ENCODE measurements at regions not wholly inside any gene's neighbourhood (a gene's known extent, or its start where the extent isn't known, plus 50 kb on each side); places are given as distances from the start of the nearest gene placed in this dataset.

DNA sequence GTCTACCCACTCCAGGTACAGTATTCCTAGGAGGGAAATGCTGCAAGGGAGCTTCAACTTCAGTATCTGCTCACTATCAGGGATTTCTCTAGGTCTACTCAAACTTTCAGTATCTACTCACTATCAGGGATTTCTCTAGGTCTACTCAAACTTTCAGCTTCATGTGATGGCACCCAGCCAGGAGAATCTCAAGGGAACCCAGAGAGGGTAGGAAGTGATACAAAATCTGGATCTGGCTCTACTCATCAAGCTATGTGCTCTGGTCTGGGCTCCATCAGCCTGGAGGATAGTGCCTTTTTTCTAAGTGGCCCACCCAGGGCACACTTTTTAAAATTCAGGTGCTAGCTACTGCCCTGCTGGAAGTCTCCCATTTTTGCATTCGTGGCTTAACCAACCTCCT is 52.3 kb upstream of the FNDC3A start:
- TF ChIP-seq, protein P1, sequence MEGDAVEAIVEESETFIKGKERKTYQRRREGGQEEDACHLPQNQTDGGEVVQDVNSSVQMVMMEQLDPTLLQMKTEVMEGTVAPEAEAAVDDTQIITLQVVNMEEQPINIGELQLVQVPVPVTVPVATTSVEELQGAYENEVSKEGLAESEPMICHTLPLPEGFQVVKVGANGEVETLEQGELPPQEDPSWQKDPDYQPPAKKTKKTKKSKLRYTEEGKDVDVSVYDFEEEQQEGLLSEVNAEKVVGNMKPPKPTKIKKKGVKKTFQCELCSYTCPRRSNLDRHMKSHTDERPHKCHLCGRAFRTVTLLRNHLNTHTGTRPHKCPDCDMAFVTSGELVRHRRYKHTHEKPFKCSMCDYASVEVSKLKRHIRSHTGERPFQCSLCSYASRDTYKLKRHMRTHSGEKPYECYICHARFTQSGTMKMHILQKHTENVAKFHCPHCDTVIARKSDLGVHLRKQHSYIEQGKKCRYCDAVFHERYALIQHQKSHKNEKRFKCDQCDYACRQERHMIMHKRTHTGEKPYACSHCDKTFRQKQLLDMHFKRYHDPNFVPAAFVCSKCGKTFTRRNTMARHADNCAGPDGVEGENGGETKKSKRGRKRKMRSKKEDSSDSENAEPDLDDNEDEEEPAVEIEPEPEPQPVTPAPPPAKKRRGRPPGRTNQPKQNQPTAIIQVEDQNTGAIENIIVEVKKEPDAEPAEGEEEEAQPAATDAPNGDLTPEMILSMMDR (IDR thresholded peaks at IDR 0.05), result no peak
- TF ChIP-seq POLR2A (IDR thresholded peaks at IDR 0.05), result no peak

All from uterus (tissue), 2 donors.